SK-N-SH (cell line): ENCODE measurements at regions not wholly inside any gene's neighbourhood (a gene's known extent, or its start where the extent isn't known, plus 50 kb on each side); places are given as distances from the start of the nearest gene placed in this dataset.

ENCODE experiments used
- CTCF ChIA-PET: fragments of 300-600, 350-600 bp; formaldehyde crosslinking; extraction: SDS; loops from one replicate; lab custom pipeline; 2021; lab: Yijun Ruan, JAX
- POLR2A ChIA-PET: fragments of 350-600 bp; sonication (Branson Sonifier 250); formaldehyde crosslinking; extraction: SDS; loops from one replicate; lab custom pipeline; 2020; ENCODE audit warnings: antibody characterized with exemption, inconsistent platforms; lab: Yijun Ruan, JAX
- DNase-seq: peaks from one replicate; pipeline ENCODE4 v3.0.0; 2012
- H2AFZ ChIP-seq: fragments of 200-600 bp; sonication (generic); 2 replicates; pipeline ENCODE4 v1.8.1; 2016; ENCODE audit warnings: antibody characterized with exemption, mild to moderate bottlenecking, low read depth
- H3F3A ChIP-seq: fragments of 200-600 bp; sonication (generic); replicated peaks from 2 replicates; pipeline ENCODE3; 2016; ENCODE audit warnings: antibody characterized with exemption, mild to moderate bottlenecking; ENCODE audit not compliant: insufficient read depth
- H3K27ac ChIP-seq, 2 experiments: fragments of 200-500 bp in 1 of 2; fragments of 200-600 bp in 1 of 2; sonication (Bioruptor generic) in 1 of 2; sonication (generic), shearing (Covaris generic) in 1 of 2; 2 replicates each; pipeline versions ENCODE4 v1.5.1 to v1.6.1; 2014 to 2016; ENCODE audit warnings: low read depth in 2 of 2, inconsistent platforms in 1 of 2, low read length in 1 of 2, mild to moderate bottlenecking in 1 of 2, mixed read lengths in 1 of 2
- H3K27me3 ChIP-seq: fragments of 200-600 bp; sonication (generic), shearing (Covaris generic); 2 replicates; pipeline ENCODE4 v1.6.1; 2016; ENCODE audit warnings: mixed run types; ENCODE audit not compliant: insufficient read depth
- H3K36me3 ChIP-seq, 2 experiments: fragments of 200-500 bp in 1 of 2; fragments of 200-600 bp in 1 of 2; sonication (Bioruptor generic) in 1 of 2; sonication (generic) in 1 of 2; replicated peaks in 1 of 2; 2 replicates each; pipeline versions ENCODE3 to v1.5.1; 2014 to 2016; ENCODE audit warnings: low read length in 1 of 2, mild to moderate bottlenecking in 1 of 2; ENCODE audit not compliant: insufficient read depth in 2 of 2, control insufficient read depth in 1 of 2
- H3K4me1 ChIP-seq, 2 experiments: fragments of 200-500 bp in 1 of 2; fragments of 200-600 bp in 1 of 2; sonication (Bioruptor generic) in 1 of 2; sonication (generic), shearing (Covaris generic) in 1 of 2; 2 replicates each; pipeline versions ENCODE4 v1.5.1 to v1.6.1; 2014 to 2016; ENCODE audit warnings: low read depth in 1 of 2, low read length in 1 of 2, mixed run types in 1 of 2; ENCODE audit not compliant: insufficient read depth in 2 of 2, control insufficient read depth in 1 of 2
- H3K4me2 ChIP-seq: fragments of 200-600 bp; sonication (generic), shearing (Covaris generic); 2 replicates; pipeline ENCODE4 v1.6.1; 2017; ENCODE audit warnings: mixed run types
- H3K4me3 ChIP-seq, 2 experiments: fragments of 200-500 bp in 1 of 2; fragments of 200-600 bp in 1 of 2; sonication (Bioruptor generic) in 1 of 2; sonication (generic), shearing (Covaris generic) in 1 of 2; 2 replicates each; pipeline versions ENCODE4 v1.5.1 to v1.8.1; 2014 to 2016; ENCODE audit warnings: low read depth in 2 of 2, inconsistent platforms in 1 of 2, low read length in 1 of 2, mild to moderate bottlenecking in 1 of 2, mixed read lengths in 1 of 2, moderate library complexity in 1 of 2
- H3K79me2 ChIP-seq: fragments of 200-600 bp; sonication (generic); 2 replicates; pipeline ENCODE4 v1.8.1; 2017; ENCODE audit warnings: mild to moderate bottlenecking; ENCODE audit not compliant: insufficient read depth
- H3K9ac ChIP-seq: fragments of 200-600 bp; sonication (generic); 2 replicates; pipeline ENCODE4 v1.6.1; 2017; ENCODE audit warnings: mixed run types
- H3K9me2 ChIP-seq: fragments of 200-600 bp; sonication (generic); 2 replicates; pipeline ENCODE4 v1.6.1; 2017; ENCODE audit warnings: mixed run types
- H3K9me3 ChIP-seq: fragments of 200-600 bp; sonication (generic); 2 replicates; pipeline ENCODE4 v1.6.1; 2017; ENCODE audit warnings: mixed run types, mild to moderate bottlenecking, moderate library complexity
- H4K20me1 ChIP-seq: fragments of 200-600 bp; sonication (generic); 2 replicates; pipeline ENCODE4 v1.6.1; 2017; ENCODE audit warnings: mild to moderate bottlenecking, mixed run types; ENCODE audit not compliant: insufficient read depth
- ELF1 ChIP-seq: IDR thresholded peaks from 2 replicates; pipeline ENCODE4 v1.4.0; 2012
- JUND ChIP-seq: IDR thresholded peaks from 2 replicates; pipeline ENCODE4 v1.4.0; 2012
- MEF2A ChIP-seq: IDR thresholded peaks from 2 replicates; pipeline ENCODE4 v1.4.0; 2012; ENCODE audit warnings: low read depth, borderline replicate concordance
- NFIC ChIP-seq: IDR thresholded peaks from 2 replicates; pipeline ENCODE4 v1.4.0; 2012; ENCODE audit warnings: borderline replicate concordance
- RXRA ChIP-seq: IDR thresholded peaks from 2 replicates; pipeline ENCODE4 v1.4.0; 2012; ENCODE audit warnings: low read depth, mild to moderate bottlenecking, borderline replicate concordance
- SIN3A ChIP-seq: IDR thresholded peaks from 2 replicates; pipeline ENCODE4 v1.6.1; 2012; ENCODE audit warnings: low read depth, mild to moderate bottlenecking, low read length, moderate library complexity, borderline replicate concordance
- TCF12 ChIP-seq: IDR thresholded peaks from 2 replicates; pipeline ENCODE4 v1.4.0; 2012
- TEAD4 ChIP-seq: IDR thresholded peaks from 2 replicates; pipeline ENCODE4 v1.4.0; 2012; ENCODE audit warnings: mild to moderate bottlenecking, borderline replicate concordance; ENCODE audit not compliant: insufficient read depth
- WGBS: methylation state at CpG from one replicate; pipeline ENCODE4 v1.1.6; 2017; ENCODE audit warnings: low lambda C conversion rate; 5-methylcytosine and 5-hydroxymethylcytosine counted together
- TF ChIP-seq, protein P1 (sequence below): fragments of 200-600 bp; sonication (generic); IDR thresholded peaks from 2 replicates; pipeline ENCODE4 v1.6.1; 2017; ENCODE audit warnings: antibody characterized with exemption, mild to moderate bottlenecking, moderate library complexity
- TF ChIP-seq, protein P2 (sequence below): IDR thresholded peaks from 2 replicates; pipeline ENCODE4 v1.4.0; 2012; ENCODE audit warnings: low read depth
- TF ChIP-seq, protein P3 (sequence below): IDR thresholded peaks from 2 replicates; pipeline ENCODE4 v1.6.1; 2012; ENCODE audit warnings: mild to moderate bottlenecking, low read depth, low read length, moderate library complexity
- TF ChIP-seq, protein P4 (sequence below): fragments of 150-350 bp; IDR thresholded peaks from 2 replicates; pipeline ENCODE4 v1.6.1; 2016; ENCODE audit warnings: mild to moderate bottlenecking, low read depth, low read length

DNA sequence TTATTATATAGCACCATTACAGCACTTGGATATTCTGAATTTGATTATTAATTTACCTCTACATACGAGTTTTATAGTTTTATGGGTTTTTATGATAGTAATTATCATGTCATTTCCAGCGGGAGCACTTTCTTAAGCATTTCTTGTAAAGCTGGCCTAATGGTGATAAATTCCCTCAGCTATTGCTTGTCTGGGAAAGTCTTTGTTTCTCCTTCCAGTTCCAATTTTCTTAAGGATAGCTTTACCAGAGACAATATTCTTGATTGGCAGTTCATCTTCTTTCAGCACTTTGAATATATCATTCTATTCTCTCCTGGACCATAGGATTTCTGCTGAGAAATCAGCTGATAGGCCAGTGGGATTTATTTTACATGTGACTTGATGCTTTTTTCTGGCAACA lies 505.4 kb downstream of the TMEM232 start (continued):
- no peak for TF ChIP-seq MEF2A
- TF ChIP-seq, protein P1, sequence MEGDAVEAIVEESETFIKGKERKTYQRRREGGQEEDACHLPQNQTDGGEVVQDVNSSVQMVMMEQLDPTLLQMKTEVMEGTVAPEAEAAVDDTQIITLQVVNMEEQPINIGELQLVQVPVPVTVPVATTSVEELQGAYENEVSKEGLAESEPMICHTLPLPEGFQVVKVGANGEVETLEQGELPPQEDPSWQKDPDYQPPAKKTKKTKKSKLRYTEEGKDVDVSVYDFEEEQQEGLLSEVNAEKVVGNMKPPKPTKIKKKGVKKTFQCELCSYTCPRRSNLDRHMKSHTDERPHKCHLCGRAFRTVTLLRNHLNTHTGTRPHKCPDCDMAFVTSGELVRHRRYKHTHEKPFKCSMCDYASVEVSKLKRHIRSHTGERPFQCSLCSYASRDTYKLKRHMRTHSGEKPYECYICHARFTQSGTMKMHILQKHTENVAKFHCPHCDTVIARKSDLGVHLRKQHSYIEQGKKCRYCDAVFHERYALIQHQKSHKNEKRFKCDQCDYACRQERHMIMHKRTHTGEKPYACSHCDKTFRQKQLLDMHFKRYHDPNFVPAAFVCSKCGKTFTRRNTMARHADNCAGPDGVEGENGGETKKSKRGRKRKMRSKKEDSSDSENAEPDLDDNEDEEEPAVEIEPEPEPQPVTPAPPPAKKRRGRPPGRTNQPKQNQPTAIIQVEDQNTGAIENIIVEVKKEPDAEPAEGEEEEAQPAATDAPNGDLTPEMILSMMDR = no peak
- TF ChIP-seq TCF12 = no peak
- TF ChIP-seq RXRA = no peak
- no peak for TF ChIP-seq ELF1
- TF ChIP-seq JUND = no peak
- TF ChIP-seq, all 33 proteins: peak for 0

DNA sequence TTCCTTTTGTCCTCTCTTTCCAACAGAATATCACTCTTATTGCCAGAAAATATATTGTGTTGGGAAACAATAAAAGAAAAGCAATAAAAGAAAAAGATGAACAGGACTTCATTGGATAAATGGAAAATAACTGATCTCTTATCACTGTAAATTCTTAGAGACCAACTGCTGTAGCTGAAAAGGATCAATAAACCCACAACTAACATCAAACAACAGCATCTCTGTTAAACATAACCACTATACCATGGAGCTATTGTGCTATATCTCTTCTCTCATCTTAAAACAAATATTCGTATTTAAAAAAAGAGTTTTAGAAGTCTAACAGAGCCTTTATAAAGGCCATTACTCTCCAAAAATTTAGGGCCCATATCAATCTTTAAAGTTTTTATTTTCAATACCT lies 502.4 kb downstream of the TMEM232 start:
- Histone ChIP-seq H3K79me2 (no peaks in the 10 kb centered on the region), H3K4me1 (no peaks in the 10 kb centered on the region), H3K9me2 (no peaks in the 10 kb centered on the region), H2AFZ (no peak overlapping the region), H3K9ac (no peak overlapping the region), H3K4me2 (no peak overlapping the region), H3K27me3 (no peaks in the 10 kb centered on the region), H3K9me3 (peaks cover 12% of the 10 kb centered on the region; the same call in 1 of the 2 replicates), H3K36me3 (no peaks in the 10 kb centered on the region), H3K27ac (no peak overlapping the region), H3K4me3 (no peak overlapping the region), H3F3A (no peaks in the 10 kb centered on the region), H4K20me1 (no peaks in the 10 kb centered on the region)
- DNase-seq = no peak
- CTCF ChIA-PET = interaction anchor here (1.2 kb wide), 1 partner anchor 24 kb away, joined by 3 read pairs; no protein-coding TSS in a partner anchor
- POLR2A ChIA-PET = no interaction called here
- 13% methylated on average over 1 of the region's 1 CpG for WGBS
- TF ChIP-seq MEF2A (no peak), RXRA (no peak), SIN3A (no peak), NFIC (no peak), TCF12 (no peak), TEAD4 (no peak)
- TF ChIP-seq, protein P2, sequence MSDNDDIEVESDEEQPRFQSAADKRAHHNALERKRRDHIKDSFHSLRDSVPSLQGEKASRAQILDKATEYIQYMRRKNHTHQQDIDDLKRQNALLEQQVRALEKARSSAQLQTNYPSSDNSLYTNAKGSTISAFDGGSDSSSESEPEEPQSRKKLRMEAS = no peak
- TF ChIP-seq, protein P3, sequence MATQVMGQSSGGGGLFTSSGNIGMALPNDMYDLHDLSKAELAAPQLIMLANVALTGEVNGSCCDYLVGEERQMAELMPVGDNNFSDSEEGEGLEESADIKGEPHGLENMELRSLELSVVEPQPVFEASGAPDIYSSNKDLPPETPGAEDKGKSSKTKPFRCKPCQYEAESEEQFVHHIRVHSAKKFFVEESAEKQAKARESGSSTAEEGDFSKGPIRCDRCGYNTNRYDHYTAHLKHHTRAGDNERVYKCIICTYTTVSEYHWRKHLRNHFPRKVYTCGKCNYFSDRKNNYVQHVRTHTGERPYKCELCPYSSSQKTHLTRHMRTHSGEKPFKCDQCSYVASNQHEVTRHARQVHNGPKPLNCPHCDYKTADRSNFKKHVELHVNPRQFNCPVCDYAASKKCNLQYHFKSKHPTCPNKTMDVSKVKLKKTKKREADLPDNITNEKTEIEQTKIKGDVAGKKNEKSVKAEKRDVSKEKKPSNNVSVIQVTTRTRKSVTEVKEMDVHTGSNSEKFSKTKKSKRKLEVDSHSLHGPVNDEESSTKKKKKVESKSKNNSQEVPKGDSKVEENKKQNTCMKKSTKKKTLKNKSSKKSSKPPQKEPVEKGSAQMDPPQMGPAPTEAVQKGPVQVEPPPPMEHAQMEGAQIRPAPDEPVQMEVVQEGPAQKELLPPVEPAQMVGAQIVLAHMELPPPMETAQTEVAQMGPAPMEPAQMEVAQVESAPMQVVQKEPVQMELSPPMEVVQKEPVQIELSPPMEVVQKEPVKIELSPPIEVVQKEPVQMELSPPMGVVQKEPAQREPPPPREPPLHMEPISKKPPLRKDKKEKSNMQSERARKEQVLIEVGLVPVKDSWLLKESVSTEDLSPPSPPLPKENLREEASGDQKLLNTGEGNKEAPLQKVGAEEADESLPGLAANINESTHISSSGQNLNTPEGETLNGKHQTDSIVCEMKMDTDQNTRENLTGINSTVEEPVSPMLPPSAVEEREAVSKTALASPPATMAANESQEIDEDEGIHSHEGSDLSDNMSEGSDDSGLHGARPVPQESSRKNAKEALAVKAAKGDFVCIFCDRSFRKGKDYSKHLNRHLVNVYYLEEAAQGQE = no peak
- TF ChIP-seq, protein P4, sequence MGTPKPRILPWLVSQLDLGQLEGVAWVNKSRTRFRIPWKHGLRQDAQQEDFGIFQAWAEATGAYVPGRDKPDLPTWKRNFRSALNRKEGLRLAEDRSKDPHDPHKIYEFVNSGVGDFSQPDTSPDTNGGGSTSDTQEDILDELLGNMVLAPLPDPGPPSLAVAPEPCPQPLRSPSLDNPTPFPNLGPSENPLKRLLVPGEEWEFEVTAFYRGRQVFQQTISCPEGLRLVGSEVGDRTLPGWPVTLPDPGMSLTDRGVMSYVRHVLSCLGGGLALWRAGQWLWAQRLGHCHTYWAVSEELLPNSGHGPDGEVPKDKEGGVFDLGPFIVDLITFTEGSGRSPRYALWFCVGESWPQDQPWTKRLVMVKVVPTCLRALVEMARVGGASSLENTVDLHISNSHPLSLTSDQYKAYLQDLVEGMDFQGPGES = no peak
